Chondrocyte (in vitro differentiated cells): ENCODE measurements at regions not wholly inside any gene's neighbourhood (a gene's known extent, or its start where the extent isn't known, plus 50 kb on each side); places are given as distances from the start of the nearest gene placed in this dataset.

ENCODE experiments used
- DNase-seq: peaks from one replicate; pipeline ENCODE4 v3.0.0; 2021; ENCODE audit warnings: mixed read lengths, low spot score
- H3K27ac Mint-ChIP-seq: one replicate; pipeline ENCODE4 v1.8.0; 2021; ENCODE audit warnings: mild to moderate bottlenecking, moderate library complexity, mixed read lengths; ENCODE audit not compliant: unreplicated experiment
- H3K27me3 Mint-ChIP-seq: 2 replicates; pipeline ENCODE4 v1.8.0; 2021; ENCODE audit warnings: low read depth, mixed read lengths
- H3K36me3 Mint-ChIP-seq: 2 replicates; pipeline ENCODE4 v1.8.0; 2021; ENCODE audit warnings: low read depth, mixed read lengths
- H3K4me1 Mint-ChIP-seq: 2 replicates; pipeline ENCODE4 v1.8.0; 2021; ENCODE audit warnings: low read depth, mild to moderate bottlenecking, mixed read lengths
- H3K4me3 Mint-ChIP-seq: one replicate; pipeline ENCODE4 v1.8.0; 2021; ENCODE audit warnings: mild to moderate bottlenecking, moderate library complexity, mixed read lengths; ENCODE audit not compliant: unreplicated experiment
- H3K9me3 Mint-ChIP-seq: 2 replicates; pipeline ENCODE4 v1.8.0; 2021; ENCODE audit warnings: low read depth, mixed read lengths
- TF ChIP-seq, protein P1 (sequence below): fragments of 200-600 bp; sonication (generic); IDR thresholded peaks from 2 replicates; pipeline ENCODE4 v1.5.0; 2021; ENCODE audit warnings: antibody characterized with exemption, mild to moderate bottlenecking, moderate library complexity

DNA sequence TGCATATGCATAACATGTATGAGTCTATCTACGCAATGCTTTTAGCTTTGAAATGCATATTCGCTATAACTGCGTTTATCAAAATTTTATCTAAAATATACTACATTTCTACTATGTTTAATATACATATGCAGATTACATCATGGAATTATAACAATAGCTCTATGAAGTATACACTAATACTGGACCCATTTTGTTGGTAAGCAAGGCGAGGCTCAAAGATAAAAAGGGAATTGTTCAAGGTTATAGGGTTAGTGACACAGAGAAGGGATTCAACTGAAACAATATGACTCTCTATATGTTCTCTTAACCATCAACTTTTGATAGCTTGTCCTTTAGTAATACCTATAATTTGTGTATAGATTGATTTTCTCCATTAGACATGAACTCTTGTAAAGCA is 60.9 kb upstream of the SMIM36 start:
- Mint-ChIP-seq H3K9me3 (no peaks in the 10 kb centered on the region), H3K4me1 (no peaks in the 10 kb centered on the region), H3K4me3 (no peak overlapping the region), H3K27me3 (peaks cover 3% of the 10 kb centered on the region), H3K36me3 (no peaks in the 10 kb centered on the region), H3K27ac (no peak overlapping the region)
- DNase-seq = no peak
- TF ChIP-seq, protein P1, sequence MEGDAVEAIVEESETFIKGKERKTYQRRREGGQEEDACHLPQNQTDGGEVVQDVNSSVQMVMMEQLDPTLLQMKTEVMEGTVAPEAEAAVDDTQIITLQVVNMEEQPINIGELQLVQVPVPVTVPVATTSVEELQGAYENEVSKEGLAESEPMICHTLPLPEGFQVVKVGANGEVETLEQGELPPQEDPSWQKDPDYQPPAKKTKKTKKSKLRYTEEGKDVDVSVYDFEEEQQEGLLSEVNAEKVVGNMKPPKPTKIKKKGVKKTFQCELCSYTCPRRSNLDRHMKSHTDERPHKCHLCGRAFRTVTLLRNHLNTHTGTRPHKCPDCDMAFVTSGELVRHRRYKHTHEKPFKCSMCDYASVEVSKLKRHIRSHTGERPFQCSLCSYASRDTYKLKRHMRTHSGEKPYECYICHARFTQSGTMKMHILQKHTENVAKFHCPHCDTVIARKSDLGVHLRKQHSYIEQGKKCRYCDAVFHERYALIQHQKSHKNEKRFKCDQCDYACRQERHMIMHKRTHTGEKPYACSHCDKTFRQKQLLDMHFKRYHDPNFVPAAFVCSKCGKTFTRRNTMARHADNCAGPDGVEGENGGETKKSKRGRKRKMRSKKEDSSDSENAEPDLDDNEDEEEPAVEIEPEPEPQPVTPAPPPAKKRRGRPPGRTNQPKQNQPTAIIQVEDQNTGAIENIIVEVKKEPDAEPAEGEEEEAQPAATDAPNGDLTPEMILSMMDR = no peak

GRCh38 chr17:55571095-55571494 is 59.8 kb upstream of the SMIM36 start:
- no peak for DNase-seq
- TF ChIP-seq, protein P1 = no peak
- H3K4me3 Mint-ChIP-seq = no peak overlapping the region

DNA sequence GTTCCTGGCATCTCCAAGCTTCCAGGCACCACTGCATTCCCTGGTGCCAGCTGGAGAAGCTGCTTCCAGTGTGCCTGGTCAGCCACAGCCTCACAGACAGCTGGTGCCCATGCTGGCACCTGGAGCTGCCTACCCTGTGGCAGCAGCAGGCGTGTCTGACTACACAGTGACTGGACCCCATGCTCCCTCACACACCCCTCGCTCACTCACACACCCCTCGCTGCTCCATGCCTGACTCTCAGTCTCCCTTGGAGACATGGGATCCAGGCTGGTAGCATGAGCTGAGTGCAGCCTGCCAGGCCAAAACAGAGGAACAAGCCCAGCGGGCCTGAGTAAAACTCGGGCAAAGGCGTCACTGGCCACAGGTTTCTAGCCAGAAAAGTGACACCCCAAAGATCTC is 59.1 kb upstream of the SMIM36 start:
- TF ChIP-seq, protein P1 = no peak
- Mint-ChIP-seq H3K9me3 (no peaks in the 10 kb centered on the region), H3K4me1 (no peaks in the 10 kb centered on the region), H3K4me3 (no peak overlapping the region), H3K27ac (no peak overlapping the region), H3K27me3 (peaks cover 5% of the 10 kb centered on the region), H3K36me3 (no peaks in the 10 kb centered on the region)
- DNase-seq = no peak

More at GRCh38 chr17:55571095-55571494, 59.8 kb upstream of the SMIM36 start:
- Mint-ChIP-seq H3K36me3 (no peaks in the 10 kb centered on the region), H3K27ac (no peak overlapping the region), H3K27me3 (peaks cover 3% of the 10 kb centered on the region), H3K9me3 (no peaks in the 10 kb centered on the region), H3K4me1 (no peaks in the 10 kb centered on the region)

DNA sequence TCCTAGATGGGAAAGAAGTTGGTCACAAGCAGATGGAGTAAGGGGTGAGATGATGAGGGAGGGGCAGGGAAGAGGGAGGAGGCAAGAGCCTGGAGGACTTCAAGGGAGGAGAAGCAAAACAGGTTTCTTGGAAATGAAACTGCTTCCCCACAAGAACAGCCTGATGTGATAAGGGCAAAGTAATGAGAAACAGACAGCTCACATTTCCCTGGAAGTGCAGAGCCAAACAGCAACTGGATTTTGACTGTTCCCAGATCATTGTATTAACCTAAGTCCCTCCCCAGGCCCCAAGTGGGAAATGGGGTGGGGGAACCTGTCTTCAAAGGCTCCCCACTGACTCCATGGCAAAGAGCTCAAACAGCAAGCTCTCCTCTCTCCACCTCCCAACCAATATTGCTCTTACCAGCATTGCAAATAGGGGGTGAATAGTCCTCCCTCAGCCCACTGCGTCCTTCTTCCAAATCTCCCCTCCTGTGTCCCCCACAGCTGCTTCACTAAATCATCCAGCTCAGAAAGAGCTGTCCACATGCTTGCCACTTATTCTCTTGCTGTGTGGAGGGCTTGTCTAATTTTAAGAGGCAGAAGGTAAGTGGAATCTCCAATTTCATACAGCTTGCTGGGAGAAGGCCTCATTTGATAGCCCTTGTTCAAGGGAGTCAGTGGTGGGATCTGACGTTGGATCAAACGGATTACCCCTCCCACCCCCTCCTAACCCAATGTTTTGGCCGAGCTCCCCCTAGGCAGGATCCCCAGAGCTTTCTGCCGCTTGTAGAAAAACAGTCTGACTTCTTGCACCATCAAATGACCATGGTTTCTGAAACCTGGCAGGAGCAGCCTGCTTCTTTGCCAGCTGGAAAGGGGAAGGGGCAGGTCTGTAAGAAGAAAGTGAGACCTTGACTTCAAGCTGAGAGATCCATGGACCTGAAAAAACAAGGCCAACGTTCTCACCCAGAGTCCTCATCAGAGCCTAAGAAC is 56.3 kb upstream of the SMIM36 start:
- H3K36me3 Mint-ChIP-seq = no peaks in the 10 kb centered on the region
- H3K27ac Mint-ChIP-seq = no peak overlapping the region
- H3K27me3 Mint-ChIP-seq = peaks cover 5% of the 10 kb centered on the region
- H3K4me3 Mint-ChIP-seq = no peak overlapping the region
- TF ChIP-seq, protein P1 = no peak
- H3K9me3 Mint-ChIP-seq = no peaks in the 10 kb centered on the region
- no peaks in the 10 kb centered on the region for H3K4me1 Mint-ChIP-seq
- DNase-seq = no peak

DNA sequence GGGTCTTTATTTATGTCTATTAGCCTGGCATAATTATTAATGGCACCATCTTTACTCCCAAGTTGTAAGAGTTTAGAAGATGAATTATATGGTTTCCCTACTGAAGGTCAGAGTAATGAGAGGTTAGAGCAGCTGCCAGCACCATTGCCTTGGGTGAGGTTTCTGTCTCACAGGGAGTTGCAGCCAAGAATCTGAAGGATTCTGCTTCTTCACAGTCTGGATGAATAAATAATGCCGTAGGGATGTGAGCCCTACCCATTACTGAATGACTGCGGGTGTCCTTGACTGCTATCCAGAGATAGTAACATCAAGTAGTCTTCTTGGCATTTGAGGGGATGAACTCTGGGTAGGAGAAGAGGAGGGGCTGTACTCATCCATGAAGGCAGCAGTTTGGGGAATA is 52.8 kb upstream of the SMIM36 start:
- no peaks in the 10 kb centered on the region for H3K9me3 Mint-ChIP-seq
- H3K4me3 Mint-ChIP-seq = no peak overlapping the region
- no peaks in the 10 kb centered on the region for H3K36me3 Mint-ChIP-seq
- DNase-seq = no peak
- no peak overlapping the region for H3K27ac Mint-ChIP-seq
- TF ChIP-seq, protein P1 = no peak
- peaks cover 5% of the 10 kb centered on the region for H3K27me3 Mint-ChIP-seq
- no peaks in the 10 kb centered on the region for H3K4me1 Mint-ChIP-seq
